ENCODE measurements at regions not wholly inside any gene's neighbourhood (a gene's known extent, or its start where the extent isn't known, plus 50 kb on each side); places are given as distances from the start of the nearest gene placed in this dataset.

GRCh38 chr3:76897076-76897475 is 142.8 kb upstream of the ROBO2 start:
- no peak for DNase-seq (ENCODE audit: low read depth in 3 of 3)

- DNase-seq (ENCODE audit: low read depth in 3 of 3): no peak
Measured at GRCh38 chr3:76900596-76900995, 139.3 kb upstream of the ROBO2 start.

GRCh38 chr3:76908156-76908555 is 131.7 kb upstream of the ROBO2 start:
- no peak for DNase-seq (ENCODE audit: low read depth in 3 of 3)

GRCh38 chr3:76912841-76913383 is 127.0 kb upstream of the ROBO2 start:
- no peak for DNase-seq (ENCODE audit: low read depth in 3 of 3)

GRCh38 chr3:76917436-76917835 is 122.5 kb upstream of the ROBO2 start:
- DNase-seq (ENCODE audit: low read depth in 3 of 3): no peak

- no peak for DNase-seq (ENCODE audit: low read depth in 3 of 3)
Measured at GRCh38 chr3:76920511-76920910, 119.4 kb upstream of the ROBO2 start.

GRCh38 chr3:76923485-76923884 is 116.4 kb upstream of the ROBO2 start:
- no peak for DNase-seq (ENCODE audit: low read depth in 3 of 3)

GRCh38 chr3:76930712-76931111 is 109.2 kb upstream of the ROBO2 start:
- no peak for DNase-seq (ENCODE audit: low read depth in 3 of 3)

- no peak for DNase-seq (ENCODE audit: low read depth in 3 of 3)
Measured at GRCh38 chr3:76933245-76933644, 106.7 kb upstream of the ROBO2 start.

- no peak for DNase-seq (ENCODE audit: low read depth in 3 of 3)
Measured at GRCh38 chr3:76938962-76939361, 100.9 kb upstream of the ROBO2 start.

GRCh38 chr3:76940181-76940770 is 99.6 kb upstream of the ROBO2 start:
- no peak for DNase-seq (ENCODE audit: low read depth in 3 of 3)

- no peak for DNase-seq (ENCODE audit: low read depth in 3 of 3)
Measured at GRCh38 chr3:76941376-76941775, 98.5 kb upstream of the ROBO2 start.

- no peak for DNase-seq (ENCODE audit: low read depth in 3 of 3)
Measured at GRCh38 chr3:76942101-76942500, 97.8 kb upstream of the ROBO2 start.

GRCh38 chr3:76943058-76943457 is 96.8 kb upstream of the ROBO2 start:
- no peak for DNase-seq (ENCODE audit: low read depth in 3 of 3)

- no peak for DNase-seq (ENCODE audit: low read depth in 3 of 3)
Measured at GRCh38 chr3:76943671-76944070, 96.2 kb upstream of the ROBO2 start.

- DNase-seq (ENCODE audit: low read depth in 3 of 3): no peak
Measured at GRCh38 chr3:76949033-76949432, 90.9 kb upstream of the ROBO2 start.

- DNase-seq (ENCODE audit: low read depth in 3 of 3): no peak
Measured at GRCh38 chr3:76949462-76949861, 90.4 kb upstream of the ROBO2 start.

GRCh38 chr3:76950590-76950989 is 89.3 kb upstream of the ROBO2 start:
- no peak for DNase-seq (ENCODE audit: low read depth in 3 of 3)

- DNase-seq (ENCODE audit: low read depth in 3 of 3): no peak
Measured at GRCh38 chr3:76954412-76954811, 85.5 kb upstream of the ROBO2 start.

GRCh38 chr3:76958274-76958673 is 81.6 kb upstream of the ROBO2 start:
- no peak for DNase-seq (ENCODE audit: low read depth in 3 of 3)

GRCh38 chr3:76958861-76959260 is 81.0 kb upstream of the ROBO2 start:
- DNase-seq (ENCODE audit: low read depth in 3 of 3): no peak

GRCh38 chr3:76961284-76961683 is 78.6 kb upstream of the ROBO2 start:
- DNase-seq (ENCODE audit: low read depth in 3 of 3): no peak

- DNase-seq (ENCODE audit: low read depth in 3 of 3): no peak
Measured at GRCh38 chr3:76965122-76965725, 74.7 kb upstream of the ROBO2 start.

GRCh38 chr3:76969471-76969870 is 70.4 kb upstream of the ROBO2 start:
- no peak for DNase-seq (ENCODE audit: low read depth in 3 of 3)
